Spleen (tissue), 11 donors: ENCODE measurements at regions not wholly inside any gene's neighbourhood (a gene's known extent, or its start where the extent isn't known, plus 50 kb on each side); places are given as distances from the start of the nearest gene placed in this dataset.

Source experiments
- DNase-seq: peaks from one replicate; pipeline ENCODE4 v3.0.0-alpha.2; 2020
- H3K27ac ChIP-seq, 8 donors: fragments of 200-600 bp; sonication (generic) in 7 of 8; 1 replicate in 4 of 8; 2 replicates in 4 of 8; pipeline versions ENCODE4 v1.5.0 to v1.8.0; 2016 to 2021; ENCODE audit warnings: inconsistent platforms in 4 of 8, mild to moderate bottlenecking in 4 of 8, moderate library complexity in 1 of 8
- H3K27me3 ChIP-seq, 7 donors: fragments of 200-600 bp; sonication (generic) in 6 of 7; replicated peaks in 1 of 7; 1 replicate in 4 of 7; 2 replicates in 3 of 7; pipeline versions ENCODE4 v1.5.0 to v1.8.0; 2016 to 2021; ENCODE audit warnings: inconsistent platforms in 3 of 7, mild to moderate bottlenecking in 1 of 7
- H3K36me3 ChIP-seq, 6 donors: fragments of 200-600 bp; sonication (generic) in 5 of 6; 1 replicate in 4 of 6; 2 replicates in 2 of 6; pipeline versions ENCODE4 v1.5.0 to v1.8.0; 2016 to 2021; ENCODE audit warnings: inconsistent platforms in 2 of 6
- H3K4me1 ChIP-seq, 6 donors: fragments of 200-600 bp; sonication (generic) in 5 of 6; 1 replicate in 3 of 6; 2 replicates in 3 of 6; pipeline versions ENCODE4 v1.5.0 to v1.8.0; 2016 to 2021; ENCODE audit warnings: inconsistent platforms in 3 of 6
- H3K4me3 ChIP-seq, 8 donors: fragments of 200-600 bp; sonication (generic) in 7 of 8; 1 replicate in 4 of 8; 2 replicates in 4 of 8; pipeline versions ENCODE4 v1.5.0 to v1.8.0; 2016 to 2021; ENCODE audit warnings: inconsistent platforms in 4 of 8, mild to moderate bottlenecking in 4 of 8, moderate library complexity in 2 of 8
- H3K9me3 ChIP-seq, 8 donors: fragments of 200-600 bp; sonication (generic) in 7 of 8; 1 replicate in 4 of 8; 2 replicates in 4 of 8; pipeline versions ENCODE4 v1.5.0 to v1.8.0; 2016 to 2021; ENCODE audit warnings: inconsistent platforms in 4 of 8
- POLR2A ChIP-seq, 3 donors: fragments of 450-650 bp; IDR thresholded peaks; one replicate each; pipeline ENCODE4 v1.5.1; 2017; ENCODE audit warnings: antibody characterized with exemption in 3 of 3, mild to moderate bottlenecking in 1 of 3
- POLR2AphosphoS5 ChIP-seq, 3 donors: sonication (generic); formaldehyde crosslinking; IDR thresholded peaks; one replicate each; pipeline ENCODE4 v1.5.1; 2017; ENCODE audit warnings: antibody characterized with exemption in 3 of 3
- WGBS, 5 donors: extraction: QIAGEN DNeasy Blood & Tissue Kit in 3 of 5; methylation state at CpG; one replicate each; pipeline versions ENCODE4 v1.1.5 to v1.1.7; 2013 to 2018; 5-methylcytosine and 5-hydroxymethylcytosine counted together
- intact Hi-C: fragments of 100-400 bp; cut with DNase I; formaldehyde crosslinking; loops from one replicate; pipeline ENCODE4 v1.15.0; 2023; ENCODE audit warnings: low total_unique reads
- TF ChIP-seq, protein P1 (sequence below), 11 experiments: fragments of 200-600 bp in 7 of 11; fragments of 450-650 bp in 4 of 11; sonication (generic) in 4 of 11; IDR thresholded peaks in 8 of 11; conservative IDR thresholded peaks in 3 of 11; 1 replicate in 7 of 11; 2 replicates in 4 of 11; pipeline versions ENCODE4 v1.4.0 to v1.8.0; 2016 to 2021; ENCODE audit warnings: antibody characterized with exemption in 11 of 11, inconsistent platforms in 4 of 11, mild to moderate bottlenecking in 1 of 11
- donor health status: healthy with polysubstance abuse.
- donor health status: DM: no; HTN: no; CAD: no; lungs with moderate emphysema.
- donor health status: DM: no; HTN: no; CAD: no.
- donor health status: Bipolar disorder and iron deficiency.
- donor health status: healthy.
- donor health status: DM: no; HTN: no; CAD: no.
- donor health status: DM: yes; HTN: yes; CAD: no.

DNA sequence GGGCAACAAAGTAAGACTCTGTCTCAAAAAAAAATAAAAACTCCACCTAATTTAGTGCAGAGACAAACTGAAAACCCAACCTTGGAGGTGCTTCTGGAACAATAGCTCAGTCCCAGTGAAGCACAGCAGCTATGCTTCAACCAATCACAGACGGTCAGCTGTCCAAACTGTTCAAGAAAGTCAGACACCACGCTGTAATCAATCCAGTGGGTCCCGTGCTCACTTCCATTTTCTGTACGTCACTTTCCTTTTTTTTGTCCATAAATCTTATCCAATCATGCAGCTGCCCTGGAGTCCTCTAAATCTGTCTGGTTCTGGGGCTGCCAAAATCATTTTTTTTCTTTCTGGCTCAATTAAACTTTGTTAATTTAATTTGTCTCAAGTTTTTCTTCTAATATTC is 93.6 kb upstream of the FAM174B start:
- TF ChIP-seq, protein P1, sequence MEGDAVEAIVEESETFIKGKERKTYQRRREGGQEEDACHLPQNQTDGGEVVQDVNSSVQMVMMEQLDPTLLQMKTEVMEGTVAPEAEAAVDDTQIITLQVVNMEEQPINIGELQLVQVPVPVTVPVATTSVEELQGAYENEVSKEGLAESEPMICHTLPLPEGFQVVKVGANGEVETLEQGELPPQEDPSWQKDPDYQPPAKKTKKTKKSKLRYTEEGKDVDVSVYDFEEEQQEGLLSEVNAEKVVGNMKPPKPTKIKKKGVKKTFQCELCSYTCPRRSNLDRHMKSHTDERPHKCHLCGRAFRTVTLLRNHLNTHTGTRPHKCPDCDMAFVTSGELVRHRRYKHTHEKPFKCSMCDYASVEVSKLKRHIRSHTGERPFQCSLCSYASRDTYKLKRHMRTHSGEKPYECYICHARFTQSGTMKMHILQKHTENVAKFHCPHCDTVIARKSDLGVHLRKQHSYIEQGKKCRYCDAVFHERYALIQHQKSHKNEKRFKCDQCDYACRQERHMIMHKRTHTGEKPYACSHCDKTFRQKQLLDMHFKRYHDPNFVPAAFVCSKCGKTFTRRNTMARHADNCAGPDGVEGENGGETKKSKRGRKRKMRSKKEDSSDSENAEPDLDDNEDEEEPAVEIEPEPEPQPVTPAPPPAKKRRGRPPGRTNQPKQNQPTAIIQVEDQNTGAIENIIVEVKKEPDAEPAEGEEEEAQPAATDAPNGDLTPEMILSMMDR (IDR thresholded peaks at IDR 0.05 in 8 of 11, conservative IDR thresholded peaks at IDR 0.05 in 3 of 11) = no peak
- TF ChIP-seq POLR2AphosphoS5 (IDR thresholded peaks at IDR 0.05) (no peak), POLR2A (IDR thresholded peaks at IDR 0.05) (no peak)
- Histone ChIP-seq H3K9me3 (peaks cover 0 to 1% (median 0%) of the 10 kb centered on the region in 8 donors), H3K4me3 (no peak overlapping the region), H3K4me1 (no peaks in the 10 kb centered on the region), H3K27me3 (no peaks in the 10 kb centered on the region), H3K27ac (no peak overlapping the region), H3K36me3 (no peaks in the 10 kb centered on the region)
- intact Hi-C loops = no loop called here
- DNase-seq = no peak
- WGBS, 5 donors = 71 to 83% (median 79%) methylated on average over 4 of the region's 4 CpGs

DNA sequence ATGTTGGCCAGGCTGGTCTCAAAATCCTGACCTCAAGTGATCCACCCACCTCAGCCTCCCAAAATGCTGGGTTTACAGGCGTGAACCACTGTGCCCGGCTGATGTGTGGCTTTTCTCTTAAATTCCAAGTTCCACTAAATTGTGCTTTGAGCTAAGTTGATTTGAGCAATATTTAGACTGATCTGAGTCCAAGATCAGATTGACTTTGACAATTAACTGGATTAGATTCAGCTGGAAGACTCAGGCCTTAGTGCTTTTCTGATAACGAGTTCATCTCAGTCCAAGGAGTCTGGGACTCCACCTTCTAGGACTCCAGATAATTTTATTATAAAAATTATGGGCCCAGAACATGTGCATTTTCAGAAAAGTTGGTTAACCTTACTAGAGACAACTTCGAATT is 94.4 kb upstream of the FAM174B start:
- H3K27ac ChIP-seq = no peak overlapping the region
- no peak for DNase-seq
- intact Hi-C loops = no loop called here
- WGBS, 5 donors = 72 to 84% (median 82%) methylated on average over 4 of the region's 4 CpGs
- no peak for TF ChIP-seq POLR2A (IDR thresholded peaks at IDR 0.05)
- TF ChIP-seq, protein P1 (IDR thresholded peaks at IDR 0.05 in 8 of 11, conservative IDR thresholded peaks at IDR 0.05 in 3 of 11) = no peak
- TF ChIP-seq POLR2AphosphoS5 (IDR thresholded peaks at IDR 0.05) = no peak
- H3K4me3 ChIP-seq = no peak overlapping the region
- no peaks in the 10 kb centered on the region for H3K4me1 ChIP-seq
- no peaks in the 10 kb centered on the region for H3K9me3 ChIP-seq
- no peaks in the 10 kb centered on the region for H3K36me3 ChIP-seq
- no peaks in the 10 kb centered on the region for H3K27me3 ChIP-seq

DNA sequence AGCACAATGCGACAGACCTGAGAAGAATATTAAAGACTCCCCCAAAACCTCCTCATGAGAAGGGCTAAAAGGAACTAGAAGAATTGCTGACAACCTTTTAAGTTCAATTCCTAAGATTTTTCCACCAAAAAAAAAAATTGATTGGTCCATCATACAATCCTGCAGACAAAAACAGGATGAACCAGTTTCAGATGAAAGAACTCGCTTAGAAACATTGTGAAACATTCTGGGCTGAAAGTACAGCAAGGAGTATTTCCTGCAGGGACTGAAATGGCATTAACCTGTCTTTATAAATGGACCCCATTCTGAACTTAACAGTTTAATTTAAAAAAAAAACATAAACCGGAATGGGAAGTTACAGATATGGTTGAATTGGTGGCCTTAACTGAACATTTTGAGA is 96.0 kb upstream of the FAM174B start:
- no peak for DNase-seq
- no peaks in the 10 kb centered on the region for H3K36me3 ChIP-seq
- no peaks in the 10 kb centered on the region for H3K9me3 ChIP-seq
- no peak overlapping the region for H3K4me3 ChIP-seq
- intact Hi-C loops = no loop called here
- no peaks in the 10 kb centered on the region for H3K27me3 ChIP-seq
- WGBS, 5 donors = 75 to 93% (median 84%) methylated on average over 3 of the region's 3 CpGs
- TF ChIP-seq POLR2AphosphoS5 (IDR thresholded peaks at IDR 0.05) (no peak), POLR2A (IDR thresholded peaks at IDR 0.05) (no peak)
- TF ChIP-seq, protein P1 (IDR thresholded peaks at IDR 0.05 in 8 of 11, conservative IDR thresholded peaks at IDR 0.05 in 3 of 11) = no peak
- H3K4me1 ChIP-seq = no peaks in the 10 kb centered on the region
- H3K27ac ChIP-seq = no peak overlapping the region

DNA sequence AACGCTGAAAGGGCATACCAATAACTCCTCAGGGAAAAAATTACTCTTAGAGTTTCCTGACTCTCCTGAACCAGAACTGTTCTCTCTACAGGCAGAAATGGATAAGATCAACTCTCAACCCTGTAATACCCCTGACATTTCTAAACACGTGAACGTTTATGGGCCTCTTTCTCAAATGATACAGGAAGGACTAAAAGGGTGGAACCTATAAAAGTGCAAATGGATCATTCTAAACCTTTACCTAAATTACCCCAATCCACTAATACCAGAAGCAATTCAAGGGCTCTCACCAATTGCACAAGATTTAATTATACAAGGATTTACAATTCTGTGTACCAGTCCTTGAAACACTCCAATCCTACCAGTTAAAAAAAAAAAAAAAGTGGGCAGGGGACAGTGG is 98.0 kb upstream of the FAM174B start:
- Histone ChIP-seq H3K4me1 (no peaks in the 10 kb centered on the region), H3K9me3 (no peaks in the 10 kb centered on the region), H3K27me3 (no peaks in the 10 kb centered on the region), H3K27ac (no peak overlapping the region), H3K36me3 (no peaks in the 10 kb centered on the region), H3K4me3 (no peak overlapping the region)
- TF ChIP-seq POLR2AphosphoS5 (IDR thresholded peaks at IDR 0.05) = no peak
- TF ChIP-seq, protein P1 (IDR thresholded peaks at IDR 0.05 in 8 of 11, conservative IDR thresholded peaks at IDR 0.05 in 3 of 11) = no peak
- no peak for TF ChIP-seq POLR2A (IDR thresholded peaks at IDR 0.05)
- intact Hi-C loops = no loop called here
- WGBS, 5 donors = 79 to 97% (median 89%) methylated on average over 3 of the region's 3 CpGs
- no peak for DNase-seq
